ENCODE measurements at regions not wholly inside any gene's neighbourhood (a gene's known extent, or its start where the extent isn't known, plus 50 kb on each side); places are given as distances from the start of the nearest gene placed in this dataset.

- TF ChIP-seq MAX (IDR thresholded peaks at IDR 0.05) (no peak), RAD21 (IDR thresholded peaks at IDR 0.05) (no peak), ZBTB33 (IDR thresholded peaks at IDR 0.05) (no peak), NR2F2 (IDR thresholded peaks at IDR 0.05) (no peak), TAF1 (conservative IDR thresholded peaks at IDR 0.05) (no peak), REST (IDR thresholded peaks at IDR 0.05) (no peak), YY1 (IDR thresholded peaks at IDR 0.05) (no peak), SP1 (IDR thresholded peaks at IDR 0.05) (no peak), JUND (IDR thresholded peaks at IDR 0.05) (no peak), HNF4A (conservative IDR thresholded peaks at IDR 0.05) (no peak), HNF4G (IDR thresholded peaks at IDR 0.05) (no peak), EGR1 (IDR thresholded peaks at IDR 0.05; ENCODE audit: low read depth in 2 of 2) (no peak), RXRA (IDR thresholded peaks at IDR 0.05) (no peak), GABPA (IDR thresholded peaks at IDR 0.05 in 1 of 2, conservative IDR thresholded peaks at IDR 0.05 in 1 of 2) (no peak), FOXA1 (IDR thresholded peaks at IDR 0.05) (no peak), CTCF (IDR thresholded peaks at IDR 0.05; ENCODE audit: low read depth, low read length, missing input control) (no peak), FOXA2 (IDR thresholded peaks at IDR 0.05) (no peak)
Measured at GRCh38 chr6:169153401-169153800, 100.2 kb downstream of the THBS2 start.

GRCh38 chr6:169146521-169146920 lies 107.1 kb downstream of the THBS2 start:
- H3K27me3 ChIP-seq (ENCODE audit: control insufficient read depth in 4 of 4, insufficient read depth in 4 of 4, low read length in 3 of 4): peaks cover 0 to 2% (median 0%) of the 10 kb centered on the region in 4 donors
- H3K9me3 ChIP-seq (ENCODE audit: control insufficient read depth in 4 of 4, low read length in 3 of 4): peaks cover 0 to 1% (median 0%) of the 10 kb centered on the region in 4 donors
- H3K4me1 ChIP-seq (ENCODE audit: control insufficient read depth in 4 of 4, insufficient read depth in 4 of 4, low read length in 3 of 4): no peaks in the 10 kb centered on the region
- WGBS: 58% methylated on average over 2 of the region's 2 CpGs
- H3K9ac ChIP-seq (ENCODE audit: low read depth in 1 of 2, low read length in 2 of 2): no peak overlapping the region
- no peaks in the 10 kb centered on the region for H3K36me3 ChIP-seq (ENCODE audit: control insufficient read depth in 4 of 4, insufficient read depth in 3 of 4, low read depth in 1 of 4, low read length in 3 of 4)
- H3K27ac ChIP-seq (ENCODE audit: low read depth in 1 of 2, low read length in 2 of 2): no peak overlapping the region
- DNase-seq (ENCODE audit: low spot score): no peak
- H3K4me3 ChIP-seq (ENCODE audit: low read depth in 1 of 3, low read length in 3 of 3): no peak overlapping the region
- TF ChIP-seq YY1 (IDR thresholded peaks at IDR 0.05) (no peak), ATF3 (IDR thresholded peaks at IDR 0.05) (no peak), HNF4A (conservative IDR thresholded peaks at IDR 0.05) (no peak), SP1 (IDR thresholded peaks at IDR 0.05) (no peak), RAD21 (IDR thresholded peaks at IDR 0.05) (no peak), TAF1 (conservative IDR thresholded peaks at IDR 0.05) (no peak), NR2F2 (IDR thresholded peaks at IDR 0.05) (no peak), HNF4G (IDR thresholded peaks at IDR 0.05) (no peak), EGR1 (IDR thresholded peaks at IDR 0.05; ENCODE audit: low read depth in 2 of 2) (no peak), JUND (IDR thresholded peaks at IDR 0.05) (no peak), GABPA (IDR thresholded peaks at IDR 0.05 in 1 of 2, conservative IDR thresholded peaks at IDR 0.05 in 1 of 2) (no peak), MAX (IDR thresholded peaks at IDR 0.05) (no peak), REST (IDR thresholded peaks at IDR 0.05) (no peak)

More at GRCh38 chr6:169153401-169153800, 100.2 kb downstream of the THBS2 start:
- Histone ChIP-seq H3K27ac (ENCODE audit: low read depth in 1 of 2, low read length in 2 of 2) (no peak overlapping the region), H3K9me3 (ENCODE audit: control insufficient read depth in 4 of 4, low read length in 3 of 4) (peaks cover 0 to 1% (median 0%) of the 10 kb centered on the region in 4 donors), H3K36me3 (ENCODE audit: control insufficient read depth in 4 of 4, insufficient read depth in 3 of 4, low read depth in 1 of 4, low read length in 3 of 4) (no peaks in the 10 kb centered on the region), H3K27me3 (ENCODE audit: control insufficient read depth in 4 of 4, insufficient read depth in 4 of 4, low read length in 3 of 4) (no peaks in the 10 kb centered on the region), H3K4me3 (ENCODE audit: low read depth in 1 of 3, low read length in 3 of 3) (no peak overlapping the region), H3K9ac (ENCODE audit: low read depth in 1 of 2, low read length in 2 of 2) (no peak overlapping the region), H3K4me1 (ENCODE audit: control insufficient read depth in 4 of 4, insufficient read depth in 4 of 4, low read length in 3 of 4) (no peaks in the 10 kb centered on the region)
- DNase-seq (ENCODE audit: low spot score): no peak
- WGBS: 74% methylated on average over 4 of the region's 4 CpGs

Measured in liver (tissue), 8 donors.